Ovary (tissue), 3 donors: ENCODE measurements at regions not wholly inside any gene's neighbourhood (a gene's known extent, or its start where the extent isn't known, plus 50 kb on each side); places are given as distances from the start of the nearest gene placed in this dataset.

Experiments used
- CTCF ChIP-seq, 3 donors: fragments of 450-650 bp in 2 of 3; fragments of 200-600 bp in 1 of 3; IDR thresholded peaks; one replicate each; pipeline versions ENCODE4 v1.5.1 to v1.8.0; 2016 to 2022; ENCODE audit warnings: antibody characterized with exemption in 3 of 3, mild to moderate bottlenecking in 1 of 3
- EP300 ChIP-seq: sonication (generic); formaldehyde crosslinking; IDR thresholded peaks from one replicate; pipeline ENCODE4 v1.6.1; 2017; ENCODE audit warnings: antibody characterized with exemption
- donor health status: DM: no; HTN: no; CAD: no.

- TF ChIP-seq EP300 (no peak), CTCF (IDR thresholded peaks at IDR 0.05) (no peak)
Measured at GRCh38 chr3:152550284-152550683, 281.6 kb downstream of the MBNL1 start.
